A673 (cell line): ENCODE measurements at regions not wholly inside any gene's neighbourhood (a gene's known extent, or its start where the extent isn't known, plus 50 kb on each side); places are given as distances from the start of the nearest gene placed in this dataset.

Source experiments
- BruUV-seq: library from RNA; stranded (reverse); fragments of 400-500 nt; replicated peaks from 2 replicates; lab custom pipeline; 2021; lab: Mats Ljungman, UMichigan
- CTCF ChIA-PET: fragments of 300-600 bp; sonication (Branson Sonifier 250); formaldehyde crosslinking; loops from one replicate; lab custom pipeline; 2022; ENCODE audit warnings: antibody characterized with exemption; lab: Charles Lee
- POLR2A ChIA-PET: fragments of 300-600 bp; sonication (Branson Sonifier 250); formaldehyde crosslinking; loops from one replicate; lab custom pipeline; 2022; ENCODE audit warnings: antibody characterized with exemption; ENCODE audit not compliant: low non-redundant PET; lab: Charles Lee
- DNase-seq: peaks from one replicate; pipeline ENCODE4 v3.0.0-alpha.2; 2015; ENCODE audit warnings: low spot score
- H3K27ac ChIP-seq: fragments of 200-600 bp; sonication (generic); 2 replicates; pipeline ENCODE4 v1.5.1; 2016; ENCODE audit warnings: mixed run types, low read depth, mild to moderate bottlenecking, mixed read lengths, antibody characterized with exemption, low read length; ENCODE audit not compliant: poor library complexity, severe bottlenecking
- H3K27me3 ChIP-seq: fragments of 200-600 bp; sonication (generic); replicated peaks from 2 replicates; pipeline ENCODE4 v1.6.1; 2017; ENCODE audit warnings: mixed run types, low read depth, mild to moderate bottlenecking, mixed read lengths, antibody characterized with exemption, low read length; ENCODE audit not compliant: insufficient read depth, poor library complexity
- H3K36me3 ChIP-seq: fragments of 200-600 bp; sonication (generic); 2 replicates; pipeline ENCODE4 v1.6.1; 2016; ENCODE audit warnings: mixed run types, mild to moderate bottlenecking, mixed read lengths, antibody characterized with exemption, low read length; ENCODE audit not compliant: insufficient read depth, poor library complexity, severe bottlenecking
- H3K4me1 ChIP-seq: fragments of 200-600 bp; sonication (generic); 2 replicates; pipeline ENCODE4 v1.6.1; 2017; ENCODE audit warnings: mixed run types, mild to moderate bottlenecking, mixed read lengths, antibody characterized with exemption, low read length; ENCODE audit not compliant: insufficient read depth, poor library complexity, severe bottlenecking
- H3K4me3 ChIP-seq: fragments of 200-600 bp; sonication (generic); 2 replicates; pipeline ENCODE4 v1.5.1; 2016; ENCODE audit warnings: low read depth, mixed run types, mild to moderate bottlenecking, mixed read lengths, low read length; ENCODE audit not compliant: poor library complexity, severe bottlenecking
- H3K9me3 ChIP-seq: fragments of 200-600 bp; sonication (generic); 2 replicates; pipeline ENCODE4 v1.6.1; 2016; ENCODE audit warnings: mixed run types, low read depth, mild to moderate bottlenecking, mixed read lengths, antibody characterized with exemption, low read length; ENCODE audit not compliant: poor library complexity, severe bottlenecking
- EZH2 ChIP-seq: fragments of 200-600 bp; sonication (generic); IDR thresholded peaks from 2 replicates; pipeline ENCODE4 v1.6.1; 2017; ENCODE audit warnings: borderline replicate concordance, low read depth, mild to moderate bottlenecking, mixed read lengths, antibody characterized with exemption, low read length; ENCODE audit not compliant: poor library complexity, severe bottlenecking
- intact Hi-C: fragments of 100-400 bp; cut with micrococcal nuclease; formaldehyde crosslinking; loops from one replicate; pipeline ENCODE4 v1.10.0; 2022; ENCODE audit not compliant: unreplicated experiment
- TF ChIP-seq, protein P1 (sequence below): fragments of 300-800, 200-600 bp; sonication (generic); conservative IDR thresholded peaks from 2 replicates; pipeline ENCODE4 v1.5.1; 2017; ENCODE audit warnings: low read depth, mild to moderate bottlenecking, antibody characterized with exemption, low read length, moderate library complexity, mixed read lengths

DNA sequence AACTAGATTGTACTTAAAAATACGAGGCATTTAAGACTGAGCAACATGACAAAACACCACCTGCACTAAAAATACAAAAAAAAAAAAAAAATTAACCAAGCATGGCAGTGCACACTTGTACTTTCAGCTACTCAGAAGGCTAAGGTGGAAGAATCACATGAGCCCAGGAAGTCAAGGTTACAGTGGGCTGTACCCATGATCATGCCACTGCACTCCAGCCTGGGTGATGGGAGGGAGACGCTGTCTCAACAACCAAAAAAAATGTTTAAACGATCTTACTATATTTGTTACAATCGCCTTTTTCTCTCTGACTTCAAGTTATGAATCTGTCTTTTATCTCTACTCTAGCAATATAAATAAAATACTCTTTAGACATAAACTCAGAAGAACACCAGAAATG, 1454.3 kb downstream of the MAT2B start:
- no peak overlapping the region for H3K27ac ChIP-seq
- no peak for DNase-seq
- H3K36me3 ChIP-seq, result no peaks in the 10 kb centered on the region
- intact Hi-C loops, result no loop called here
- no peak overlapping the region for H3K4me3 ChIP-seq
- H3K4me1 ChIP-seq, result no peaks in the 10 kb centered on the region
- ChIA-PET POLR2A (no interaction called here), CTCF (no interaction called here)
- TF ChIP-seq EZH2, result no peak
- TF ChIP-seq, protein P1, sequence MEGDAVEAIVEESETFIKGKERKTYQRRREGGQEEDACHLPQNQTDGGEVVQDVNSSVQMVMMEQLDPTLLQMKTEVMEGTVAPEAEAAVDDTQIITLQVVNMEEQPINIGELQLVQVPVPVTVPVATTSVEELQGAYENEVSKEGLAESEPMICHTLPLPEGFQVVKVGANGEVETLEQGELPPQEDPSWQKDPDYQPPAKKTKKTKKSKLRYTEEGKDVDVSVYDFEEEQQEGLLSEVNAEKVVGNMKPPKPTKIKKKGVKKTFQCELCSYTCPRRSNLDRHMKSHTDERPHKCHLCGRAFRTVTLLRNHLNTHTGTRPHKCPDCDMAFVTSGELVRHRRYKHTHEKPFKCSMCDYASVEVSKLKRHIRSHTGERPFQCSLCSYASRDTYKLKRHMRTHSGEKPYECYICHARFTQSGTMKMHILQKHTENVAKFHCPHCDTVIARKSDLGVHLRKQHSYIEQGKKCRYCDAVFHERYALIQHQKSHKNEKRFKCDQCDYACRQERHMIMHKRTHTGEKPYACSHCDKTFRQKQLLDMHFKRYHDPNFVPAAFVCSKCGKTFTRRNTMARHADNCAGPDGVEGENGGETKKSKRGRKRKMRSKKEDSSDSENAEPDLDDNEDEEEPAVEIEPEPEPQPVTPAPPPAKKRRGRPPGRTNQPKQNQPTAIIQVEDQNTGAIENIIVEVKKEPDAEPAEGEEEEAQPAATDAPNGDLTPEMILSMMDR, result no peak
- BruUV-seq, result no TSS peak
- H3K9me3 ChIP-seq, result no peaks in the 10 kb centered on the region
- H3K27me3 ChIP-seq, result peaks cover 5% of the 10 kb centered on the region

DNA sequence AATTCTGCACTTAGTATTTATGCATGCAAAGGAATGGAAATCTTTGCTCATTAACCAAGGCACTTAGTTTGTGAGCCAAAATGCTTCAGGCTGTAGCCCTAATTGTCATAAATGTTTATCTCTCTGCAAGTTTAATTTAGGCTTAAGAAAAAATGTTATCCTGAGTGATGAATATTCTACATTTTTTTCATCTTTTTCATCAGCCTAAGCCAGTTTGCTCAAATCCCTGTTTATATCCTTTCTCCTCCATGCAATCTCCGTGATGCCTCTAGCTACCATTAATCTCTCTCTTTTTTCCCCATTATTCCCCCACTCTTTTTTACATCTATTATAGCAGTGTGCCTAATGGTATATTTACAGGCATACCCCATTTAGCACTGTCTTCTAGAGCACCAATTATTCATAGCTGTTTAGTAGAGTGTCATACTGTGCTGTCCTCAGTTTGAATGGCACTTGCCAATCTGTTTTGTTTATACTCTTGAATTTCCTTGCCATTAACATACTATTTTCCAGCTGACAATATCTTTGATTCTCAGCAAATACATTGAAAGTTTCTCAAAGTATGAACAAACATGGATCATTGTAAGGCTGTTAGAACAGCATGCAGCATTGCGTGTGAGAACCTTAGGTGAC, 1457.0 kb downstream of the MAT2B start:
- BruUV-seq, result no TSS peak
- Histone ChIP-seq H3K27me3 (peaks cover 5% of the 10 kb centered on the region), H3K4me1 (no peaks in the 10 kb centered on the region), H3K4me3 (no peak overlapping the region), H3K9me3 (no peaks in the 10 kb centered on the region), H3K36me3 (no peaks in the 10 kb centered on the region), H3K27ac (no peak overlapping the region)
- TF ChIP-seq EZH2, result no peak
- TF ChIP-seq, protein P1, result no peak
- DNase-seq, result no peak
- ChIA-PET CTCF (no interaction called here), POLR2A (no interaction called here)
- intact Hi-C loops, result loop anchor here (2.0 kb wide), 1 partner anchor 246 kb away; no protein-coding TSS in a partner anchor

DNA sequence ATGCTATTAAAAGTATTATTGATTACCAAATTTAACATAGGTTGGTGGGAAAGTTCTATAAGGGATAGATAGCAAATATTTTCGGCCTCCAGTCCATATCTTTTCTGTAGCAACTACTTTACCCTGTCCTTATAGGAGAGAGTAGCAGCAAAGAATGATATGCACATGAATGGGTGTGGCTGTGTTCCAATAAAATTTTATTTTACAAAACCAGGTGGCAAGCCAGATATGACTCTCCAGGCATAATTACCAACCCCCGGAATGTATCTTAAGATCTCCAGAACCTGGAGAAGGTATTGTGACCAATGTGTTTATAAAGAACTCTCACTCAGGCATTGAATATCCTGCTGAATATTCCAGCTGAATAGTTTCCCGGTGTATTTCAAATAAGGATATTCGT, 1461.2 kb downstream of the MAT2B start:
- ChIA-PET POLR2A (no interaction called here), CTCF (no interaction called here)
- no peak for TF ChIP-seq EZH2
- TF ChIP-seq, protein P1, result no peak
- Histone ChIP-seq H3K4me1 (no peaks in the 10 kb centered on the region), H3K4me3 (no peak overlapping the region), H3K27me3 (peaks cover 5% of the 10 kb centered on the region), H3K27ac (no peak overlapping the region), H3K36me3 (no peaks in the 10 kb centered on the region), H3K9me3 (no peaks in the 10 kb centered on the region)
- no TSS peak for BruUV-seq
- intact Hi-C loops, result no loop called here
- DNase-seq, result no peak
